ENCODE measurements at regions not wholly inside any gene's neighbourhood (a gene's known extent, or its start where the extent isn't known, plus 50 kb on each side); places are given as distances from the start of the nearest gene placed in this dataset.

- Mint-ChIP-seq H3K27ac (no peak overlapping the region), H3K9me3 (peaks cover 0 to 11% (median 5%) of the 10 kb centered on the region in 11 donors), H3K27me3 (no peaks in the 10 kb centered on the region), H3K36me3 (no peaks in the 10 kb centered on the region), H3K4me1 (no peaks in the 10 kb centered on the region), H3K4me3 (no peak overlapping the region)
- ATAC-seq (no peak), DNase-seq (no peak)
- Histone ChIP-seq H3K9me3 (ENCODE audit: control insufficient read depth in 2 of 3, low read length in 3 of 3) (no peaks in the 10 kb centered on the region), H3K4me1 (ENCODE audit: control insufficient read depth in 2 of 2, insufficient read depth in 2 of 2, low read length in 2 of 2) (no peaks in the 10 kb centered on the region), H3K4me3 (ENCODE audit: low read length) (no peak overlapping the region), H3K27ac (ENCODE audit: low read depth, low read length) (no peak overlapping the region), H3K36me3 (ENCODE audit: control insufficient read depth in 2 of 3, insufficient read depth in 3 of 3, low read length in 3 of 3) (no peaks in the 10 kb centered on the region), H3K27me3 (ENCODE audit: control insufficient read depth in 2 of 2, insufficient read depth in 2 of 2, low read length in 2 of 2) (no peaks in the 10 kb centered on the region)
- ChIA-PET CTCF (no interaction called here), POLR2A (no interaction called here)
- intact Hi-C loops (cut with micrococcal nuclease): no loop called here
Observed at GRCh38 chr7:52670608-52671225, 364.7 kb upstream of the POM121L12 start.

GRCh38 chr7:52669031-52669430 is 366.4 kb upstream of the POM121L12 start:
- CTCF ChIA-PET: no interaction called here
- Mint-ChIP-seq H3K4me1 (no peaks in the 10 kb centered on the region), H3K36me3 (no peaks in the 10 kb centered on the region), H3K27me3 (no peaks in the 10 kb centered on the region), H3K9me3 (peaks cover 0 to 20% (median 6%) of the 10 kb centered on the region in 11 donors), H3K27ac (no peak overlapping the region), H3K4me3 (no peak overlapping the region)
- POLR2A ChIA-PET: no interaction called here
- Histone ChIP-seq H3K9me3 (ENCODE audit: control insufficient read depth in 2 of 3, low read length in 3 of 3) (no peaks in the 10 kb centered on the region), H3K36me3 (ENCODE audit: control insufficient read depth in 2 of 3, insufficient read depth in 3 of 3, low read length in 3 of 3) (no peaks in the 10 kb centered on the region), H3K27ac (ENCODE audit: low read depth, low read length) (no peak overlapping the region), H3K4me3 (ENCODE audit: low read length) (no peak overlapping the region), H3K27me3 (ENCODE audit: control insufficient read depth in 2 of 2, insufficient read depth in 2 of 2, low read length in 2 of 2) (no peaks in the 10 kb centered on the region), H3K4me1 (ENCODE audit: control insufficient read depth in 2 of 2, insufficient read depth in 2 of 2, low read length in 2 of 2) (no peaks in the 10 kb centered on the region)
- ATAC-seq (no peak), DNase-seq (no peak)
- intact Hi-C loops (cut with micrococcal nuclease): no loop called here

GRCh38 chr7:52668435-52668834 is 367.0 kb upstream of the POM121L12 start:
- Histone ChIP-seq H3K9me3 (ENCODE audit: control insufficient read depth in 2 of 3, low read length in 3 of 3) (no peaks in the 10 kb centered on the region), H3K4me1 (ENCODE audit: control insufficient read depth in 2 of 2, insufficient read depth in 2 of 2, low read length in 2 of 2) (no peaks in the 10 kb centered on the region), H3K36me3 (ENCODE audit: control insufficient read depth in 2 of 3, insufficient read depth in 3 of 3, low read length in 3 of 3) (no peaks in the 10 kb centered on the region), H3K27me3 (ENCODE audit: control insufficient read depth in 2 of 2, insufficient read depth in 2 of 2, low read length in 2 of 2) (no peaks in the 10 kb centered on the region), H3K4me3 (ENCODE audit: low read length) (no peak overlapping the region), H3K27ac (ENCODE audit: low read depth, low read length) (no peak overlapping the region)
- Mint-ChIP-seq H3K9me3 (peaks cover 0 to 20% (median 6%) of the 10 kb centered on the region in 11 donors), H3K4me1 (no peaks in the 10 kb centered on the region), H3K27me3 (no peaks in the 10 kb centered on the region), H3K27ac (no peak overlapping the region), H3K36me3 (no peaks in the 10 kb centered on the region), H3K4me3 (no peak overlapping the region)
- no peak for ATAC-seq
- POLR2A ChIA-PET: no interaction called here
- no peak for DNase-seq
- CTCF ChIA-PET: no interaction called here
- intact Hi-C loops (cut with micrococcal nuclease): no loop called here

DNA sequence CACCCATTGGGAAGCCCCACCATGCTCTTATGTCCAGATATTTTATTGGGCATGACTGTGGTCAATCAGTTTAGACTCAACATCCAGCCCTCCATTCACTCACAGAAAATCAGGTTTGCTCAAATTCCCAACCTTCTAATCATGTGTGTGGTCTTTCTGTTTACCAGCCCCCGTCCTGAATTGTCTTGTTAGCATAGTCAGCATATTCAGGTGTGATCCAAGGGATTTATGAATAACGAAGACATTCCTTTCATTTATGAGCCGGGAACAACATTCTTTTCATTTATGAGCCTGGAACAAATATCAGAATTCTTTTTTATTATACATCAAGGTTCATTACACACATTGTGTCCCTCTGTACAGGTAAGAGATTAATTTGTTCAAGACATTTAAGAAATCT is 376.3 kb upstream of the POM121L12 start:
- no peaks in the 10 kb centered on the region for H3K9me3 ChIP-seq (ENCODE audit: control insufficient read depth in 2 of 3, low read length in 3 of 3)
- no peak overlapping the region for H3K4me3 ChIP-seq (ENCODE audit: low read length)
- no peaks in the 10 kb centered on the region for H3K36me3 Mint-ChIP-seq
- no peak overlapping the region for H3K4me3 Mint-ChIP-seq
- no peak for ATAC-seq
- no peaks in the 10 kb centered on the region for H3K4me1 ChIP-seq (ENCODE audit: control insufficient read depth in 2 of 2, insufficient read depth in 2 of 2, low read length in 2 of 2)
- H3K36me3 ChIP-seq (ENCODE audit: control insufficient read depth in 2 of 3, insufficient read depth in 3 of 3, low read length in 3 of 3): no peaks in the 10 kb centered on the region
- H3K27me3 ChIP-seq (ENCODE audit: control insufficient read depth in 2 of 2, insufficient read depth in 2 of 2, low read length in 2 of 2): no peaks in the 10 kb centered on the region
- POLR2A ChIA-PET: no interaction called here
- H3K27ac ChIP-seq (ENCODE audit: low read depth, low read length): no peak overlapping the region
- H3K27me3 Mint-ChIP-seq: no peaks in the 10 kb centered on the region
- no peak overlapping the region for H3K27ac Mint-ChIP-seq
- no peaks in the 10 kb centered on the region for H3K4me1 Mint-ChIP-seq
- intact Hi-C loops (cut with micrococcal nuclease): loop anchor here in 1 of 2 donors (10.0 kb wide), 1 partner anchor 64 kb away; no protein-coding TSS in a partner anchor
- DNase-seq: no peak
- CTCF ChIA-PET: no interaction called here
- peaks cover 0 to 33% (median 10%) of the 10 kb centered on the region in 11 donors for H3K9me3 Mint-ChIP-seq

DNA sequence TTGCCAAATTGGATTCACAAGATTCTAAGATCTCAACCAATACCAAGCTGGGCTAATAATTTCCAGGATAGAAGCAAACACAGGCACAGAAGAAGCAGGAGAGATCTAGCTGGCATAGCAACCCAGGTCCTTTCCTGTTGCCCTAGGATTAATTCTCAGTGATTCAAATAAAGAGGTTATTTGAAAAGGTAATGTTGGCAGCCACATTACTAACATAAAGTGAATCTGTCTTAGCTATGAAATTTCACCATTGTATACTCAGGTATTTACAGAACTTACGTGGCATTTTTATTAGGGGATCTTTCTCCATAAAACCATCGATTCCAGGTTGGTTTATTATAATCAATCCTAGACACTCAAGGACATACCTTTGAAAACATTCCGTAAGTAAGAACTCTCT is 379.3 kb upstream of the POM121L12 start:
- no peaks in the 10 kb centered on the region for H3K36me3 Mint-ChIP-seq
- ATAC-seq (no peak), DNase-seq (no peak)
- peaks cover 2 to 35% (median 11%) of the 10 kb centered on the region in 11 donors for H3K9me3 Mint-ChIP-seq
- no peak overlapping the region for H3K27ac Mint-ChIP-seq
- H3K4me1 Mint-ChIP-seq: no peaks in the 10 kb centered on the region
- Histone ChIP-seq H3K9me3 (ENCODE audit: control insufficient read depth in 2 of 3, low read length in 3 of 3) (no peaks in the 10 kb centered on the region), H3K27ac (ENCODE audit: low read depth, low read length) (no peak overlapping the region), H3K36me3 (ENCODE audit: control insufficient read depth in 2 of 3, insufficient read depth in 3 of 3, low read length in 3 of 3) (no peaks in the 10 kb centered on the region), H3K4me3 (ENCODE audit: low read length) (no peak overlapping the region), H3K27me3 (ENCODE audit: control insufficient read depth in 2 of 2, insufficient read depth in 2 of 2, low read length in 2 of 2) (no peaks in the 10 kb centered on the region), H3K4me1 (ENCODE audit: control insufficient read depth in 2 of 2, insufficient read depth in 2 of 2, low read length in 2 of 2) (no peaks in the 10 kb centered on the region)
- ChIA-PET POLR2A (no interaction called here), CTCF (no interaction called here)
- intact Hi-C loops (cut with micrococcal nuclease): loop anchor here in 1 of 2 donors (10.0 kb wide), 1 partner anchor 61 kb away; no protein-coding TSS in a partner anchor
- no peaks in the 10 kb centered on the region for H3K27me3 Mint-ChIP-seq
- H3K4me3 Mint-ChIP-seq: no peak overlapping the region

- no peak for DNase-seq
- Histone ChIP-seq H3K36me3 (ENCODE audit: control insufficient read depth in 2 of 3, insufficient read depth in 3 of 3, low read length in 3 of 3) (no peaks in the 10 kb centered on the region), H3K4me3 (ENCODE audit: low read length) (no peak overlapping the region), H3K27ac (ENCODE audit: low read depth, low read length) (no peak overlapping the region), H3K27me3 (ENCODE audit: control insufficient read depth in 2 of 2, insufficient read depth in 2 of 2, low read length in 2 of 2) (no peaks in the 10 kb centered on the region), H3K4me1 (ENCODE audit: control insufficient read depth in 2 of 2, insufficient read depth in 2 of 2, low read length in 2 of 2) (no peaks in the 10 kb centered on the region), H3K9me3 (ENCODE audit: control insufficient read depth in 2 of 3, low read length in 3 of 3) (no peaks in the 10 kb centered on the region)
- H3K9me3 Mint-ChIP-seq: peaks cover 3 to 25% (median 6%) of the 10 kb centered on the region in 11 donors
- ChIA-PET POLR2A (no interaction called here), CTCF (no interaction called here)
- H3K4me3 Mint-ChIP-seq: no peak overlapping the region
- H3K27ac Mint-ChIP-seq: no peak overlapping the region
- H3K27me3 Mint-ChIP-seq: no peaks in the 10 kb centered on the region
- no peak for ATAC-seq
- no peaks in the 10 kb centered on the region for H3K36me3 Mint-ChIP-seq
- H3K4me1 Mint-ChIP-seq: no peaks in the 10 kb centered on the region
- intact Hi-C loops (cut with micrococcal nuclease): loop anchor here in 1 of 2 donors (10.0 kb wide), 1 partner anchor 58 kb away; no protein-coding TSS in a partner anchor
Observed at GRCh38 chr7:52652621-52653020, 382.8 kb upstream of the POM121L12 start.

DNA sequence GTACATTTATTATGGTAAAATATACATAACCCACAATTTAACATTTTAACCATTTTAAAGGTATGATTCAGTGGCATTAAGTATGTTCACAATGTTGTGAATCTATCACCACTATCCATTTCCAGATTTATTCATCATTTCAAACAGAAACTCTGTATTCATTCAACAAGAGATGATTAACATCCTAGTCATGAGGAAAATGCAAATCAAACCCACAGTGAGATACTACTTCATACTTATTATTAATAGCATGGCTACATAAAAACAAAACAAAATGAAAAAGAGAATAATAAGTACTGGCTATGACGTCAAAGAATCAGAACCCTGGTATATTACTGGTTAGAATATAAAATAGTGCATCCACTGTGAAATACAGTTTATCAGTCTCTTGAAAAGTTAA is 386.6 kb upstream of the POM121L12 start:
- H3K9me3 Mint-ChIP-seq: peaks cover 6 to 31% (median 12%) of the 10 kb centered on the region in 11 donors
- H3K4me1 Mint-ChIP-seq: no peaks in the 10 kb centered on the region
- H3K27me3 ChIP-seq (ENCODE audit: control insufficient read depth in 2 of 2, insufficient read depth in 2 of 2, low read length in 2 of 2): no peaks in the 10 kb centered on the region
- ATAC-seq: no peak
- no peaks in the 10 kb centered on the region for H3K27me3 Mint-ChIP-seq
- POLR2A ChIA-PET: no interaction called here
- DNase-seq: no peak
- H3K36me3 ChIP-seq (ENCODE audit: control insufficient read depth in 2 of 3, insufficient read depth in 3 of 3, low read length in 3 of 3): no peaks in the 10 kb centered on the region
- intact Hi-C loops (cut with micrococcal nuclease): no loop called here
- no peak overlapping the region for H3K4me3 Mint-ChIP-seq
- H3K36me3 Mint-ChIP-seq: no peaks in the 10 kb centered on the region
- no peaks in the 10 kb centered on the region for H3K9me3 ChIP-seq (ENCODE audit: control insufficient read depth in 2 of 3, low read length in 3 of 3)
- no peak overlapping the region for H3K4me3 ChIP-seq (ENCODE audit: low read length)
- no peak overlapping the region for H3K27ac Mint-ChIP-seq
- no peaks in the 10 kb centered on the region for H3K4me1 ChIP-seq (ENCODE audit: control insufficient read depth in 2 of 2, insufficient read depth in 2 of 2, low read length in 2 of 2)
- no peak overlapping the region for H3K27ac ChIP-seq (ENCODE audit: low read depth, low read length)
- CTCF ChIA-PET: no interaction called here
